LNCaP clone FGC (cell line): ENCODE measurements at regions not wholly inside any gene's neighbourhood (a gene's known extent, or its start where the extent isn't known, plus 50 kb on each side); places are given as distances from the start of the nearest gene placed in this dataset.

Source experiments
- DNase-seq: peaks from one replicate; pipeline ENCODE4 v3.0.0-alpha.2; 2011; ENCODE audit warnings: low read depth
- H3K4me3 ChIP-seq: 2 replicates; pipeline ENCODE4 v1.5.1; 2011; ENCODE audit warnings: mild to moderate bottlenecking, low read depth, low read length, control low read depth
- CTCF ChIP-seq: IDR thresholded peaks from 2 replicates; pipeline ENCODE4 v1.5.1; 2012; ENCODE audit warnings: mild to moderate bottlenecking; ENCODE audit not compliant: control insufficient read depth, insufficient read depth; ENCODE audit errors: extremely low read depth

- DNase-seq: no peak
- TF ChIP-seq CTCF: no peak
- no peak overlapping the region for H3K4me3 ChIP-seq
Measured at GRCh38 chr7:136302049-136302448, 324.9 kb upstream of the MTPN start.

- no peak for DNase-seq
- H3K4me3 ChIP-seq: no peak overlapping the region
- peak; percentile 13; the same call in 1 of the 2 replicates for TF ChIP-seq CTCF
Measured at GRCh38 chr7:136294977-136295376, 317.8 kb upstream of the MTPN start.

- DNase-seq: no peak
- no peak overlapping the region for H3K4me3 ChIP-seq
- TF ChIP-seq CTCF: no peak
Measured at GRCh38 chr7:136293841-136294391, 316.8 kb upstream of the MTPN start.

- TF ChIP-seq CTCF: no peak
- H3K4me3 ChIP-seq: no peak overlapping the region
- no peak for DNase-seq
Measured at GRCh38 chr7:136293272-136293671, 316.1 kb upstream of the MTPN start.

GRCh38 chr7:136292365-136292764, 315.2 kb upstream of the MTPN start:
- no peak overlapping the region for H3K4me3 ChIP-seq
- no peak for DNase-seq
- no peak for TF ChIP-seq CTCF

GRCh38 chr7:136290351-136290750, 313.2 kb upstream of the MTPN start:
- H3K4me3 ChIP-seq: no peak overlapping the region
- TF ChIP-seq CTCF: no peak
- no peak for DNase-seq

- no peak overlapping the region for H3K4me3 ChIP-seq
- DNase-seq: no peak
- TF ChIP-seq CTCF: no peak
Measured at GRCh38 chr7:136278057-136278456, 300.9 kb upstream of the MTPN start.
